HG03354 (cell line): ENCODE measurements at regions not wholly inside any gene's neighbourhood (a gene's known extent, or its start where the extent isn't known, plus 50 kb on each side); places are given as distances from the start of the nearest gene placed in this dataset.

ENCODE experiments used
- ATAC-seq: cut with Tn5 transposase; IDR thresholded peaks from one replicate; pipeline ENCODE4 v1.9.1; 2021; ENCODE audit warnings: mild to moderate bottlenecking; ENCODE audit not compliant: unreplicated experiment, poor library complexity, severe bottlenecking

GRCh38 chr3:135812057-135812456, 153.5 kb upstream of the PPP2R3A start:
- ATAC-seq = no peak

- ATAC-seq = no peak
Observed at GRCh38 chr3:135834465-135834864, 131.1 kb upstream of the PPP2R3A start.

- no peak for ATAC-seq
Observed at GRCh38 chr3:135837977-135838631, 127.4 kb upstream of the PPP2R3A start.

DNA sequence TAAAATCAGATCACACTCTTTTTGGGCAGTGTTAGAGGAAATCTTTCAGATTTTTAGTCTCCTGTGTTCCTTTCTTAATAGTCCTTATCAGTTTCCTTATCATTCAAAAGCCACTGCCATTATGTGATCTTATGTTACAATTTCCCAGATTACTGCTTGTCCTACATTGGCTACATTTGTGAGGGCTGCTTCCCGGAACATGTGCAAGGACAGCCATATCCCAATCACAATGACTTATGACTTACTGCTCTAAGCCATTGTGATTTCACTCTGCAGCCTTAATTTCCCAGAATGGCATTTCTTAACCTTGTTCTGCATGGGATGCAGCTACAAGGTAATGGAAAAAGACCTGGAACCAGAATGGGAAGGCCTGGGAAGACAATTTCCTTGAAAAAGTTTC, 125.1 kb upstream of the PPP2R3A start:
- no peak for ATAC-seq

DNA sequence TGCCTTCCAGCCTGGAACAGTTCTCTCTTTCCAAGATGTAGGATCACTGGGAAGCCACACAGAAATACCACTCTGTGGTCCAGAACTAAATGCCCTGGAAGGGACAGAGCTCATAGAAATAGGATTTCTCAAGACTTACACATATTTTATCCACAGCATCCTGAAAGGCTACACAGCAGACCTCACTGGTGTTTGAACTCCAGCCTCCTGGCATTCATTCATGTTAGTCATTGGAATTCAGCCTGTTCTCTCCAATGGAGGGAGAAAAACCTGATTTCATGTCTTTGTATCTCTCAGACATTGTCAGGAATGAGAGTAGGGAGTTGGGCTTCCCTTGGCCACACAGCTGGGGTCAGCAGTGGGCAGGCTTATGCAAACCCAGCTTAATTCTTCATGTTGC, 121.1 kb upstream of the PPP2R3A start:
- ATAC-seq = no peak

DNA sequence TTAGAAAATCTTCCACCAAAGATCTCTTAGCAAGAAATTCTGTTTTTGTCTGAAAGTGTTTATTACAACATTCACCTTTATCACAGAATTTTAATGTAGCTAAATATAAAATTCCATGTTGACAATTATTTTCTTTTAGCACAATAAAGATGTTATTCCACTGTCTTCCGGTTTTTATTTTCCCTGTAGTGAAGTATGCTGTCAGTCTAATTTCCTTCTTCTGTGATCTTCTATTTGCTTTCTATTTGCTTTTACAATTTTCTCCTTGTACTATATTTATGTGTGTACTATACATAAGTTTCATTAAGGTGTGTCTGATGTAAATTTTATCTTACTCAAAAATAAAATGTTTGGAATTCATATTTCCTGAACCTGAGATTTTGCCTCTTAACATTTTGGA, 117.5 kb upstream of the PPP2R3A start:
- ATAC-seq = no peak

DNA sequence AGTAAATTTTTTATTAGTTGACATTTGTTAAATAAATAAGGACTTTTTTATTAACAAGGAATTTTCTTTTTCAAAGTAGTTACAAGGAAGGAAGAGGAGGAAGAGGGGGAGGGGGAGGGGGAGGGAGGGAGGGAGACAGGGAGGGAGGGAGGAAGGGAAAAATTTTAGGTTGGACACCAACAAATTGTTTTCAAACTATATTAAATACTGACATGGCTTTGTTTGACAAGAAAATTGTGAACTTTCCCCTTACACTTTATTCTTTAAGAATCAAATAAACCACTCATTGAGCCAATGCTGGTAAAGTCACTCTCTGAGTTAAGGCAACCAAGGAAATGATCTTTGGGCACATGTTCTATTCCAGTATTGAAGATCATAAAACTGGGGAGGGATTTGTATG, 115.7 kb upstream of the PPP2R3A start:
- ATAC-seq = no peak

- no peak for ATAC-seq
Observed at GRCh38 chr3:135851201-135852081, 114.1 kb upstream of the PPP2R3A start.

DNA sequence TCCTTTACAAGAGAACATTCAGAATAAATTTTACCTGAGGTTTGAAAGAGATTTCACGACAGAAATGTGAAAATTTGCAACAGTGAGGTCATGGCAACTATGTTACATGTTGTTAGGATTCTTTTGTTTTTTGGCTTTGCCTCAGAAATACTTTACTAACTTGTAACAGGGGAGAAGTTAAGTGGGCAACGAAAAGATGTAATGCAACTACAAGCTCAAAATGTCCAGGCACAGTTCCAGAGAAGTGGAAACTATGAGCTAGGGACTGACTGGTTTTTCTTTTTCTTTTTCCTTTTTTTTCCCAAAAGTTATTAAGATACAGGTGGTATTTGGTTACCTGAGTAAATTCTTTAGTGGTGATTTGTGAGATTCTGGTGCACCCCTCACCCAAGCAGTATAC, 111.5 kb upstream of the PPP2R3A start:
- no peak for ATAC-seq

- ATAC-seq = no peak
Observed at GRCh38 chr3:135860761-135861160, 104.8 kb upstream of the PPP2R3A start.

- ATAC-seq = no peak
Observed at GRCh38 chr3:135862361-135862760, 103.2 kb upstream of the PPP2R3A start.

GRCh38 chr3:135864060-135864459, 101.5 kb upstream of the PPP2R3A start:
- ATAC-seq = no peak

GRCh38 chr3:135865085-135865484, 100.4 kb upstream of the PPP2R3A start:
- ATAC-seq = no peak

- no peak for ATAC-seq
Observed at GRCh38 chr3:135865553-135865952, 100.0 kb upstream of the PPP2R3A start.

DNA sequence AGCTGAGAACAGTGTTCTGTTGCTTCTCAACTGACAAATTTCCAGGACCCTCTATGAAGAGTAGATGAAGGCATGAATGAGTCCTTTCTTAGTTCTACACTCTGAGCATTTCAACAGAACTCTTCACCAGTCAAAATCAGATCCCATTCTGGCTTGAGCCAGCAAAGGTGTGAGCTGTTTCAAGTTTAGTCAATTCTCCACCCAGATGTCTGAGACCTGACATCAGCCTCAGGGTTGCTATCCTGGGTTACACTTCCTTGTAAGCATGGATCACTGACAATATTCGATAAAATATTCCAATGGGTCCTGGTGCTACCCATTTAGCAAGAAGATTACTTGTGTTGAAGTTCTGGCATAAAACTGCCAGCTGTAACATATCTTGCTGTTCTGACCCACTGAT, 97.6 kb upstream of the PPP2R3A start:
- ATAC-seq = no peak

DNA sequence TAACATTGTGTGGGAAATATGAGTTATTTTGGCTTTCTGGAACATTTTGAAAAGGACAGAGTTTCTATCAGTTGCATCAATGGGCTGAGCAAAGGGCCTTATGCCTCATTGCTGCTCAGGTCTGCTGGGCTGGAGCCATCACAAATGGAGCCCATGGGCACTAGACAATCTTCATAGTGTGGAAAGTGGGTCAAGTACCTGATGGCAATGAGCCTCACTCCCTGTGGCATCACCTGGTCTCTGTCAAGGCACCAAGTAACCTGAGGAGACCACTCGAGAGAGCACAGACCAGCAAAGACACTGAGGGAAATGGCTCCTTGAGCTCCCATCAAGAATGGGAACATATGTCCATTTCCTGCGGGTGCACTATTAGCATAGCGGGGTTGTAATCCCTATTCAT, 96.7 kb upstream of the PPP2R3A start:
- ATAC-seq = no peak

DNA sequence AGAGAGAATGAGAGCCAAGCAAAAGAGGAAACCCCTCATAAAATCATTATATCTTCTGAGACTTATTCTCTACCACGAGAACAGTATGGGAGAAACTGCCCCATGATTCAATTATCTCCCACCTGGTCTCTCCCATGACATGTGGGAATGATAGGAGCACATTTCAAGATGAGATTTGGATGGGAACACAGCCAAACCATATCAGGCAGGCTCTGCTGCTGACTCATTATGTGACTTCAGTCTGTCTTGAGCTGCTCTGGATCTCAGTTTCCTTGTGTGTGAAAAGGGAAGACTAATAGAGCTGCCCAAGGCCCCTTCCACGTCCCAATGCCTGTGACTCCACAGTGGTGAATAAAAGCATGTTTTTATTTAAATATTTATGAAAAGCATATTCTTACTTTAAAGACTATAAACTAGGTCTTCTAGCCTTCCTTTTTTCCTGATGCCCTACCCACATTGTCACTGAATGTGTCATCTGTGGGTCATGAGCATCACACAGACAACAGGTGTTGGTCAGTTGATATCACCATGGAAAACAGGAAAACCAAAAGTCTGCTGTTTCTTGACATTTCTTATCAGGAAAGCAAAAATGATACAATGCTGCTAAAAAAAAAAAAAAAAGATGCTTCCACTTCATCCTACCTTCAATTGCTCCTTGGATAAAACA, 96.0 kb upstream of the PPP2R3A start:
- no peak for ATAC-seq

GRCh38 chr3:135871311-135871710, 94.2 kb upstream of the PPP2R3A start:
- no peak for ATAC-seq

GRCh38 chr3:135874035-135874434, 91.5 kb upstream of the PPP2R3A start:
- ATAC-seq = no peak

DNA sequence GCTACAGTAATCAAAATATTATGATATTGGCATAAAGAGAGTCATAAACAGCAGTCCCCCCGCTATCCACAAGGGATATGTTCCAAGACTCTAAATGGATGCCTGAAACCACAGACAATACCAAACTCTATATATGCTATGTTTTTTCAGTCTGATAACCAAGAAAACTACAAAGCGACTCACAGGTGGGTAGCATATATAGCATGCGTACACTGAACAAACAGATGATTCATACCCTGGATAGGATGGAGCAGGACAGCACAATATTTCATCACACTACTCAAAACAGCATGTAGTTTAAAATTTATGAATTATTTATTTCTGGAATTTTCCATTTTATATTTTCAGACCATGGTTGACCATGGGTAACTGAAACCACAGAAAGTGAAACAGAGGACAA, 87.0 kb upstream of the PPP2R3A start:
- ATAC-seq = no peak

- ATAC-seq = no peak
Observed at GRCh38 chr3:135885885-135886284, 79.6 kb upstream of the PPP2R3A start.
